SK-N-DZ (cell line): ENCODE measurements at regions not wholly inside any gene's neighbourhood (a gene's known extent, or its start where the extent isn't known, plus 50 kb on each side); places are given as distances from the start of the nearest gene placed in this dataset.
"Not testable (repeated sequence)": the region's sequence is repeated elsewhere in the genome, so short reads cannot be mapped to it uniquely, and the experiment has no call there.

Experiments used
- DNase-seq: peaks from one replicate; pipeline ENCODE4 v3.0.0-alpha.2; 2015; ENCODE audit warnings: low spot score

DNA sequence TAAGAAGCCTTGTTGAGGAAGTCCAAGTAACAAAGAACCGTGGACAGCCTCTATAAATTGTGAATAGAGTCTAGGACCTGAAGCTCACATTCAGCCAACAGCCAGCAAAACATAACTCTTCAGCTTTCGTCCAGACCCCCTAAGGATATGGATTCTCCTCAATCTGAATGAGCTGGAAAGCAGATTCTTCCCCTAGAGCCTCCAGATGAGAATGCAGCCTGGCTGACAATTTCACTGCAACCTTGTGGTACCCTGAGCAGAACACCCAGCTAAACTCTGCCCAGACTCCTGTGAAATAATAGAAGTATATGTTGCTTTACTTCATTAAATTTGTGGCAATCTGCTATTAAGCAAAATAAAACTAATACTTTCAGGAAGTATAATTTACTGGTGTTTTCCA lies 483.5 kb upstream of the SLC8A1 start:
- DNase-seq = no peak

DNA sequence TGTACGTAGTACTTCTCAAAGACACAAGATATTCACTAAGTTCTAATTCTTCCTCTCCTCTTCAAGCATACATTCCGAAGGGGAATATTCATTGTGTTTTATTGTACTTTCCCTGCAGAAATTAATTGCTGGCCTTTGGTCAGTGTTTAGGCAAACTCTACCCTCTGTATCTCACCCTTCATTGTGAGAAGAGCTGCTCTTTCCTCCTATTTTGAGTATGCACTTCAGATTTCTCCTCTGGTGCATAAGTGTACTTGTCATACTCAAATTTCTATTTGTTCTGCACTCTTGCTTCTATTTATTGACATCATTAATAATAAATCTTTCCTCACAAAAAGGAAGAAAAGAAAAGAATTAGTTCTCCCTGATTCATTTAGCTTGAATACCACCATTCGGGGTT lies 485.4 kb upstream of the SLC8A1 start:
- no peak for DNase-seq

DNA sequence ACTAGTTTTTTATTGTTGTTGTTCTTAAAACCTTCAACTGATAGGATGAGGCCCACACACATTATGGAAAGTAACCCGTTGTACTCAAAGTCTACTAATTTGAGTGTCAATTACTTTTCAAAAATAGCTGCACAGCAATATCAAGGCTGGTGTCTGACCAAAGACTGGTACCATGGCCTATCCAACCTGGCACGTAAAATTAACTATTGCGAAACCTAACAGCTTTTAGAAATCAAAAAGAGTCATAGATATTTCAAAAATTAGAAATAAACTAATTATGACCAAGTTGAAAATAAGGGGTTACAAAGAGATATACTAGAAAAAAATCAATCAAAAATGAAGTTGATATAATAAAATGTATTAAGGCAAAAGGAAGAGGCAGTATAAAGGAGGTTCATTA lies 501.5 kb upstream of the SLC8A1 start:
- DNase-seq = no peak

DNA sequence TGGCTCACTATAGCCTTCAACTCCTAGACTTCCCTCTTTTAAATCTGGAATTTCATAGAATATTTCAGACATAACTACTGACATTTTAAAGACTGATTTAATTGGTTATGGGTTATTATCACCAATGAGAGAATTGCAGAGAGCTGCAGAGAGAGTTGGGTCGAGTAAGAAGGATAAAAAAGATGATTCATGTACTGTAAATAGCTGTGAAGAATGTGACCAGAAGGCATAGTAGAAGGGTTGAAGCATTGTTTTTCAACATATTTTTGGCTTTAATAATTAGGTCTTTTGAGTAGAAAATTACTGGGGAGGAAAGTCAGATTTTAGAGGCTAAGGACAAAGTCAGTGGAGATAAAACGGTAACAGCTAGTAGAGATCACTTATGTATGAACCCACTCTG lies 503.2 kb upstream of the SLC8A1 start:
- DNase-seq = no peak

DNA sequence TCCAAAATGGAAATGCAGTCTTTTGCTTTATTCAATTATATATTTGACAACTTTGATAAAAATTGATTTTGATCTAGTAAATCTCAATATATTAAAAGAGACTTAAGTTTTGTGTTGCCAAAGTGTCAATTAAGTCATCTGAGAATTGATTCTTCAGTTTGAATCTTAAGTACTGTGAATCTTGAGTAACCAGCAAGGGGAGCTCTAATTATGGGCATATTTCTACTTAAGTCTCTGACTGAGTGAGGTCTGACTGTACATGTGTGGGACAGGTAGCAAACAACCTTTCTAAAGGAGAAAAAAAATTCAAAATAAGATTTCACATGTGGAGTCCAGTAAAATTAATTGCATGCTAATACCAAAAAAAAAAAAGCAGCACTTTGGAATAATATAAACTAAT lies 503.7 kb upstream of the SLC8A1 start:
- DNase-seq = no peak

DNA sequence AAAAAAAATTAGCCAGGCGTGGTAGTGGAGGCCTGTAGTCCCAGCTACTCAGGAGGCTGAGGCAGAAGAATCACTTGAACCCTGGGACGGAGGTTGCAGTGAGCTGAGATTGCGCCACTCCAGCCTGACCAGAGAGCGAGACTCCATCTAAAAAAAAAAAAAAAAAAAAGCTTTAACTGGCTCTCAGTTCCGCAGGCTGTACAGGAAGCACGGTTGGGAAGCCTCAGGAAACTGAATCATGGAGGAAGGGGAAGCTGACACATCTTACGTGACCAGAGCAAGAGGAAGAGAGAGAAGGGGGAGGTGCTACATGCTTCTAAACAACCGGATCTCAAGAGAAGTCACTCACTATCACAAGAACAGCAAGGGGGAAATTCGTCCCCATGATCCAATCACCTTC lies 505.6 kb upstream of the SLC8A1 start:
- no peak for DNase-seq

DNA sequence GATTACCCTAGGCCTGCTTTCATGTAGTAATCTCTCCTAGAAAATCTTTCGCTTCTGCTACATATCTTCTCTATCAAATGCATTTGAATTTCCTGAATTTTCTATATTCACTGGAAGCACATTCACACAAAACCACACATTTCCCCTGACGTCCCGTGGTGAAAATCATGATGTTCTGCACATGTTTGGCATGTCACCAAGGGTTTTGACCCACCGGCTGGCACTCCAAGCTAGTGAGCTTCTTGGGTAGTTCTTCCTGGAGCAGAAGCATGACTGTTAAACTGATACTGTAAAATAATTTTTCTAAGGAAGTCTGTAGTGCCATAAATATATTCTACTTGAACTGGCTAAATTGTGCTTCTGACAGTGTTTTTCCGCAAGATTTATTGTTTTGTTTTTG lies 510.1 kb upstream of the SLC8A1 start:
- no peak for DNase-seq

DNA sequence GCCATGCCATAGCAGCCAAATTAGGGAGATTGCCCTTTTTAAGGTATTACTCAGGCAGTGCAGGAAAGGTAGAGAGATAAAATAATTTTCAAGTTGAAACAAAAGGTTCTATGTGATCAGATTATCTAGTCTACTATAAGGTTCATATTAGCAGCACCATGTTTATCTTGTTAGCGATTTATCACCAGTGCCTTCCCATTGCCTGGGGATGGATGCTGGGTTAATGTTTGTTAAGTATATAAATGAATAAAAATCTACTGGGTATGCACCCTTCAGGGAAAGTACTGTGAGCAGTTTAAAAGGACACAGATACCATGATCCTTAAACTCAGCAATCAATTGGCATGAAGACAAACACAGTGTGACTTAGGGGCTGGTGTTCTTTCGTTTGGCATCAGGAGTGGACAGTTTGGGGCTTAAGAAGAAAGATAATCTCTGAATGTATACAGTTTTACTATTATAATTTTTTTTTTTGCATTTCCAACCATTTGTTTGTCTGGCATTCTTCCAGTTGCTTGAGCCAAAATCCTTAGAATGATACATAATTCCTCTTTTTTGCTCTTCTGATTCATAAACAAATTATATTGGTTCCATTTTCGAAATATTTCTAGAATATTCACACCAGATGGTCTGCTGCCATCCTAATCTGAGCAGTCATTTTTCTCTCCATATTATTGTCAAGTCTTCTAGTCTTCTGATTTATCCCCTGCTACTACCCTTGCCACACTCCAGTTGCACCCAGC lies 512.8 kb upstream of the SLC8A1 start:
- no peak for DNase-seq

DNA sequence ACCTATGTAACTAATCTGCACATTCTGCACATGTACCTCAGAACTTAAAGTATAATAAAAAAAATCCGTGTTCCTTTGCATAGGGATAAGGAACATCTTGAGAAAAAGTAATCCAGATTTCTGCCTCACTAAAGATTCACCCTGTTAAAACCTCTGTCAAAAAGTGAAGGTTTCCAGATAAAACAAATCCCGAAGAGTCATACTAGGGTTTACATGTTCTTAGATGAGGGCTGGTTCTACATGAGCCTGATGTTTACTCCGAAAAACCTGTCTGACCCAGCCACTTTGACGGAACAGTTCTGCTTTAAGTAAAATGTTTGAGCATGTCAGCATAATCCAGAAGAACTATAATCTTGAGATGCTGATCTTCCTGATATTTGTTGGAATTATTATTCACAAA lies 515.6 kb upstream of the SLC8A1 start:
- DNase-seq = no peak

DNA sequence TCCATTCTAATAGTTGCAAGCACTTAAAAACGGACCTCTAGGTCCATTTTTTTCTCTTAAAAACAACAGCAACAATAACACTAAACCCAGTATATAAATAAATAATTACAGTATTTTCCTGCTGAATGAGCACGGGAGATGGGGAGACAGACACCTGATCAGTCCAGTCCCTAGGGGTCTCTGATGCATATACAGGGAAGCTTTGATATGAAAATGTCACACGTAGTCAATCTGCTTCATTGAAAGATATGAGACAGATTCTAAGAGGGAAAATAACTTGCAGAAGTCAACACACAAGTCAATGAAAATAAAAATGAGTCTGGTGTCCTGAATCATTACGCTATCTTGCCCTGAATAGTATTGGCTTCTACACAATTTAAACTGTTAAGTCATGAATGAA lies 523.3 kb upstream of the SLC8A1 start:
- DNase-seq = no peak

DNA sequence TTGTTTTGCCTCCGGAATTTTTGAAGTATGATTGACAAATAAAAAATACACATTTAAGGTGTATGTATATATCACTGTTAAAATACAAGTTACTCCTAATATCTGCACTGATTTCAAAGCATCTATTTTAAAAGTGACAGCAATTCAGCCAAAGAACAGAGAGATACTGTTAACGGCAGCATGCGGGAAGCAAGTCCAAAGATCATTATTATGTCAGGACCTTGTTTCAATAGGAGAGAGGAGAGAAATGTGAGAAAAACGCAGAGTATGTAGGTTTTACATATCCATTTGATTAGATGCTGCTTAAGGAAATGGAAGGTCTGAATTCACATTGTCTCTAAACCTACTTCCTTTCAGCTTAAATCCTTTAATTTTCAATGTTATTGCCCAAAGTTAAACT lies 545.5 kb upstream of the SLC8A1 start:
- DNase-seq = no peak

DNA sequence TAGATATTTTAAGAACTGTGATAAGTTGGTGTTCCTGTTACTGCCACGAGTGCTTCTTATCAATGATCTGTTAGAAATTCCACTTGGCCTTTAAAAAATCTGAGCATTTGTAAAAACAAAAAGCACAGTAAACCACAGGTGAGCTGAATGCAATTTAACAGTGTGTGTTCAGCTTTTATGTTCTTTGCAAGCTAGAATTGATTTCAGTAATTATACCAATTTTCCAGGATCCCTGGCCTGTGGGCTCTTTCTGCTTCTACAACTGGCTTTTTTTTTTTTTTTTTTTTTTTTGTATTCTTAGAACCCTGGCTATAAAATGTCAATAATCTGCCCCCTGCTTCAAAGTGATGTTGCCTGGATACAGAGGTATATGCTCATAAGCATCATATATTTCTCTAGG lies 548.5 kb upstream of the SLC8A1 start:
- no peak for DNase-seq

DNA sequence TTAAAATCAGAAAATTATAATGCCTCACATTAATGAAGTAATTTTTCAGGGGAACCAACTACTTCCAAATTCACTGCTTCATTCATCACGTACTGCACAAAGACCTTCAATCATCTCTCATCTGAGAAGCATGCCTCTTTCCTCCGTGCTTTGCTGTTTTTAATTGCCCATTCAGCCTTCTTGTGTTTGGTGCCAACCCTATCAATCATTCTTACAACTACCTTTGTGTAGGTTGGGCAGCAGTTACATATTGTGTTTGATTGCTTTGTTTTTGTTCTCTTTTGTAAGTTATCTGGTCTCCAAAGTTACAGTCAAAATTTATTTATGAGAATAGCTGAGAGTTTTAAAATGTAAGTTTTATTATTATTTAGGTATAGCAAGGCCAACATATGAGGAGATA lies 549.0 kb upstream of the SLC8A1 start:
- DNase-seq = no peak

DNA sequence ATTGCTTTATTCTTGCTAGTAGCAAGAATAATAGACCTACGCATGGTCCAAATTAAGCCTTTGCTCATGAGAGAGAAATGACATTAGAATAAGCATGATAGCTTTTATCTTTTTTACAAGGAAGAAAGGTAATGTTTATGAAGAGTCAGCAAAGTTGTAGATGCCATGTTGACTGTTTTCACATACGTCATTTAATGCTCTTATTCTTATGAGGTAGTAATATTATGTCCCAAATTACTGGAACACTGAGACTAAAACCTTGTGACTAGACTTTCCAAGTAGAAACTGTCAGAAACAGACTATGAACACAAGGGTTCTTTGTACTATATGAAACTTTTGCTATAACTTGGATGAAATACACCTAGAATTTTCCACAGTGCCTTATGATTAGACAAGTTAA lies 552.8 kb upstream of the SLC8A1 start:
- DNase-seq = no peak

DNA sequence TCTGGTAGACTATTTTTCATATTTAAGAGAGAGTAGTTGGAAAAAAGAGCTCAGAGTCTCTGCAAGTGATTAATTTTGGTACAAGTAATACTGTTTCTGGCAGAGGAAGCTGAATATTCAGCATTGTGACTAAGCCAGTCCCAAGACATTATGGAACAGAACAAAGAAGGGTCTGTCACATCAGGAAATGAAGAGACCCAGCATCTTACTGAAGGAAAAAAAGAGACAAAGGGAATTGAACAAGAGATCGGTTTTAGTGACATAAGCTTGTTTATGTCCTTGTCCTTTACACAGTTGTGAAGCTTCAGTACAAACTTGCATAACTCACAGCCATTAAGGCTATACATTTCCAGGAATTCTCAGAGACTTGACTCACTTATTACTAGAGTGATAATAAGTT lies 568.5 kb upstream of the SLC8A1 start:
- DNase-seq = no peak

DNA sequence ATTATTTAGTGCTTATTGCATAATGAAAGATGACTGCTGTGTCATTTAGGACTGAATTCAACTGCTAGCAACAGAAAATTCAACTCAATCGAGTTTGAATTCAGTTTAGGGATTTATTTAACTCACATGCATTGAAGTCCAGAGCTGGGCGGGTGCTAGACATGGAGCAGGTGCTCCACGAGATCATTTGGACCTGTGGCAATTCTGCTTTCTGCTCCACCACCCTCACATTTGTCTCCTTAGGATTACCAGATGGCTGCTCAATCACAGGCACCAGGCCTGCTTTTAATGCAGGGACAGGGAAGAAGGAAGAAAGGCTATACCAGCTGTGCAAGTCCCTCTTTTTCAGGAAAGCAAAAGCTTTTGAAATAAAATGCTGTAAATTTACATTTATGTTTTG lies 572.9 kb upstream of the SLC8A1 start:
- DNase-seq = peak; percentile 87

DNA sequence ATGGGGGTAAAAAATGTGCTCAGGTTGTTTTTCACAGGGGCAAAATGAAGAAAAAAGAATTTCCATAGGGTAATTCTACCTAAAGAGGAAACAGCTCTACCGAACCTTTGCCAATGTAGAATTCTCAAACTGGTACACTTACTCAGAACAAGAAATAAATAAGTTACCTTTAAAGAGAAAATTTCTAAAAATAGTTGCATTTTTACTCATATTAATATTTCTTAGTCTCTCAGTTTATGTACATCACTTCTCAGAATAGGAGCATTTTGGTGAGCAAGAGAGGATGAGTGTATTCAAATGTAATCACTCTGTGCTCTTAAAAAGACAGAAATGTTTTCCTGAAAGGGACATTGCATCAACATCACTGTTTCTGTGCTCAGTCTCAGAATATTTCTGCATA lies 574.7 kb upstream of the SLC8A1 start:
- no peak for DNase-seq

DNA sequence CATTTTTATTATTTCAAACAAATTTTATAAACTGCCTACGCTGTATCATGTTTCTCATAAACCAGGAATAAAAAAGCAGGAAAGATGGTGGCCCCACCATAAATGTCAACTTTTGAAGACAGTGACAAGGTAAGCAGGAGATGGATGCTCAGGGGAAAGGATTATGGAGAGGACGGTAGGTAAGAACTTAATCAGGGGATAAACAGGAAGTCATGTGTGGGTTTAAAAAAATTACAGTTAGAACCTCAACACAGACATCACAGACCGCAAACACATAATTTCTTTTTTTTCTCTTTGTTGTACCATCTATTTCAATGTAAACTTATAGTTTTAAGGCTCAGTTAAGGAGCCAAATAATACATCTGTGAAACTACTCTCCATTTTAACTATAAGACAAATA lies 575.2 kb upstream of the SLC8A1 start:
- DNase-seq = no peak

DNA sequence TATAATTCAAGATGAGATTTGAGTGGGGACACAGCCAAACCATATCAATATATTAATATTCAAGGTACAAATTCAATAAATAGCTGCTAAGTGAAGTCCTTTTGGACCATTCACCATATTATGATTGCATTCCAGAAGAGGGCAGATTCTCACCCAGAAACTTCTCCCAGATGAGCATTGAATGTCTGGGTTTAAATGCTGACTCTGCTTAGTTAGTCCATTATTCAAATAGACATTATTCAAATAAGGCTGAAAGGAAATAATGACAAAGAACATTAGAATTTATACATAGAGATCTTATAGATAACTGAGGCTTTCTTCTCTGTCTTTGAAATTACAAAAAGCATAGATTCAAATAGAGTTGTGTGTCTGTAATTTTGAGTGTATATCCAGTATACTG lies 579.4 kb upstream of the SLC8A1 start:
- no peak for DNase-seq

DNA sequence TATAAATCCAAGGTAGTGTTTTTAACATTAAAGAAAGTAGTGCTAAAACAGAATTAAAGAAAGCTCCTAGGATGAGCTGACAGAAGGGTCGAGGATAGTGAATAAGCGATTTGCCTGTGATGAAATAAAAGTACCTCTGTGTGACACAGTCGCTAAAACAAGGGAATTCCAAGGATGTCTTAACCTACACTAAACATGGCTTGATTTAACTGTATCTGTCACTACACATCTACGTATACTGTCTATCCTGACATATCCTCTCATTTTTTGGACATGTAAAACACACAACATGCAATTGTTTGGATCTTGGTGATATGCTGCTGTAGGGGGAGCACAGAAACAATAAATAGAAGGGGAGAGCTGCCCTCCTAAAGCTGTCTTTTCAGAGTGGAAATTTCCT lies 580.8 kb upstream of the SLC8A1 start:
- DNase-seq = no peak

DNA sequence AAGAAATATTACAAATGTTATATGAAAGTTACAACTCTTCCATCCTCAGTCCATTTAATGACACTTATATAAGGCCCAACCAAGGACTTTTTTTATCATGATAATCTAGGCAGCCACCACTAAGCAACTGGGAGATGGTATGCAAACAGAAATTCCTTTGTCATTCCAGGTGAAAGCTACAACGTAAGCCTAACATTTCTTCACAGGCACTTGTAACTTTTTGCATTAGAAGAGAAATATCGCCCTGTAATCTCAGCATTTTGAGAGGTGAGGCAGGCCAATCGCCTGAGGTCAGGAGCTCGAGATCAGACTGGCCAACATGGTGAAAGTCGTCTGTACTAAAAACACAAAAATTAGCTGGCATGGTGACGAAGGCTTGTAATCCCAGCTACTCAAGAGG lies 581.2 kb upstream of the SLC8A1 start:
- DNase-seq = no peak

DNA sequence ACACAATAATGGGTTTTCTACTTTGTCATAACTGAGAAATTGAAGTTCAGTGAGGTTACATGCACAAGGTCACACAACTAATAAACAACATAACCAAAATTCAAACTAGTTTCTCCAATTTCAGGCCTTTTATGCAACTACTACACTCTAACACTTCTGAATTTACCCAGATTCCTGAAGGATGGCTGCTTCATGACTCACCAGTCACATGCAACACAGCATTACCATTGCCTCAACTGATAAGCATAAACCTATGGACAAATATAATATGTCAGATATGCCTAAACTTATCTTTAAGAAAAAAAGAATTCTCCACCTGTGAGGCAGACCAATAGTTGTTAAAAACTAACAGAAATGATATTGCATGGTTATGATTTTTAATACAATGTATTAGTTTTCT lies 586.5 kb upstream of the SLC8A1 start:
- DNase-seq = no peak

DNA sequence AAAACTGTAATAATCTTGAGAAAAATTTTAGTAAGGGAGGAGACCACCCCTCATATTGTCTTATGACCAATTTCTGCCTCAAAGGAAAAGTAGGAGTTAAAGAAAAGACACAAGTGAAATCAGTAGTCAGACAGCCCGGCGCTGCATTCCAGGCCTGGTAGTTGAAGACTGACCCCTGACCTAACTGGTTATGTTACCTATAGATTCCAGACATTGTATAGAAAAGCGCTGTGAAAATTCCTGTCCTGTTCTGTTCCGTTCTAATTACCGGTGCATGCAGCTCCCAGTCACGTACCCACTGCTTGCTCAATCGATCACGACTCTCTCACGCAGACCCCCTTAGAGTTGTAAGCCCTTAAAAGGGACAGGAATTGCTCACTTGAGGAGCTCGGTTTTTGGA lies 587.9 kb upstream of the SLC8A1 start:
- DNase-seq = not testable (repeated sequence)

DNA sequence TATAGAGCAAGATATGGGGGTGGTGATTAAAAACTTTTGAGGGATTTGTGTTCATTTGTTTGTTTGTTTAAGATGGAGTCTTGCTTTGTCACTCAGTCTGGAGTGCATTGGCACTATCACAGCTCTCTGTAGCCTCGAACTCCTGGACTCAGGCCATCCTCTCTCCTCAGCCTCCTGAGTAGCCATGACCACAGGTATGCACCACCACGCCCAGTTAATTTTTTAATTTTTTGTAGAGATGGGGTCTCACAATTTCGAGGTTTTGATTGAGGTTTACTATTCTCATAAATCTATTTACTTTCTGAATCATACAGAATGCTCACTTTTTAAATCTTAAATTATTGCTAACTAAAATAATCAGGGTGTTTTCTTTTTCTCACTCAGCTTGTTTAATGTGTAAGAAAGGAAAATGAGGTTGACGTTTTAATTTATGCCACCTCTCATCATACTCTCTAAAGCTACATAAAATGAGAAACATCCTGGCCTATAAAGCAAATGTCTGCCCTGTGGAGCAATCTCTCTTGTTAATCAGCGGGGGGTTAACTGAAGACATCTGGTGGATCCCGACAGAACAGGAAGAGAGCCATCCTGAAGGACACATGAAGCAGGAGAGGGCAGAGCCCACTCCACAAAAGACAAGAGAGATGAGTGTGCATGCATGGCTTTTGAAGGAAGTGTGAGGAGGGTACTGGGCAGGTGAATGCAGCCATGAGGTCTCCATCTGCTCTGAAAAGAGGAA lies 589.1 kb upstream of the SLC8A1 start:
- DNase-seq = no peak
